GM12873 (cell line): ENCODE measurements at regions not wholly inside any gene's neighbourhood (a gene's known extent, or its start where the extent isn't known, plus 50 kb on each side); places are given as distances from the start of the nearest gene placed in this dataset.

ENCODE experiments used
- CTCF ChIP-seq: IDR thresholded peaks from 2 replicates; pipeline ENCODE4 v1.5.1; 2012; ENCODE audit warnings: low read depth, mild to moderate bottlenecking, moderate library complexity, low read length, control low read depth; ENCODE audit not compliant: insufficient read depth; ENCODE audit errors: missing control alignments

DNA sequence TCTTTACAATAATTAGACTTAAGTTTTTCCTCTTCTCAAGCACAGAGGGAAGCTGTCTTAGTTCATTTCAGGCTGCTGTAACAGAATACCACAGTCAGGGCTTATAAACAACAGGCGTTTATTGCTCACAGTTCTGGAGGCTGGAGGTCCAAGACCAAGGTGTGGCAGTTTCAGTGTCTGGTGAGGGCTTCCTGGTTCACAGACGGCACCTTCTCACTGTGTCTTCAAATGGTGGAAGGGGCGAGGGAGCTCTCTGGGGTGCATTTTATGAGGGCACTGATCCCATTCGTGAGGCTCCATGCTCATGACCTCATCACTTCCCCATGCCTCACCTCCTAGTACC is 115.7 kb upstream of the MXRA5 start:
- no peak for TF ChIP-seq CTCF

DNA sequence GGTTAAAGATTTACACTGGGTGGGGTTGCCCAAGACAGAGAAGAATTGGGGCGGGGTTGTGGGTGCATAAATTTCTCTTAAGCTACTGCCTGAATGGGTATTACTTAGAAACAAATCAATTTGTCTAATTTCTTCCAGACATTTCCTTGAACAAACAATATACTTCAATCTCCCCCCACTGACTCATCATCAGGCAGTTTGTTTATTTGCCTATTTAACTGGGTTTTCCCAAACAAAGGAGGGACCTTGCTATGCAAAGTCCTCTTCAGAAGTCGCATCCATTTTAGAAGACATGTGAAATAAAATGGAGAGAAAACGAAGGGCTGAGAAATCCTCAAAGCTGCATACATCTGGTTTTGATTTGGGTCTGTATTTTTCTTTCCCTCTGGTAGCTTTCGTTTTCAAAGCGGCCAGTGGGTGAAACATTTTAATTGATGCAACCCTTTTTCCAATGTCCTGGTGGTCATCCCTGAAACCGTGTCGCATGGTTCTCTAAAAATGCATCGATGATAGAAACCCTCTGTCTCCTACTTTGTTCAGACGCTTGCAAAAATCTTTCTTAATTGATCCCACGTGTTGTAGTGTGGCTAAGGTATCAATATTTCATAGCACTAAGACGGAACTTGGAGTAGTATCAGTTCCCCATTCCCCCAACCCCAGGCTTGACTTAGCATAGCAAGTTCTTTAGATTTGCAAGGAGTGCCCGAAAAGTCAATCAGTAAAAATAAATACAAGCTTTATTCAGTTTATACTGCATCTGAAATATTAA is 115.1 kb upstream of the MXRA5 start:
- TF ChIP-seq CTCF: no peak

DNA sequence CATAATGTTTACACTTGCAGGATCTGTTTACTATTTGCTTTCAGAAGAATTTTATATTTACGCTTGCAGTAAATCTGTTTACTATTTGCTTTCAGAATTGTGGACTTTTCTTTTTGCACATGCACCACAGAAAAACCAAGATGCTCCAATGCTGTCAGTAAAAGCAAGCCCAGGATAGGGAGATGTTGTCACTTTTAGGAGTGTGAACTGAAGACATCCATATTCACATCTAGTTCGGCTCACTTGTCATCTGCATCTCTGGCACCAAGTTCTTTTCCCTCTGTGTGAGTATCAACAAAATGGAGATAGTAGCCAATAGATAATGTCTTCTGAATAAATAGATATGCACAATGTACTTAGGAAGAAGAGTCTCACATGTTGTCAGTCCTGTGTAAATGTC is 109.3 kb upstream of the MXRA5 start:
- no peak for TF ChIP-seq CTCF

GRCh38 chrX:3451571-3451970 is 105.1 kb upstream of the MXRA5 start:
- no peak for TF ChIP-seq CTCF

DNA sequence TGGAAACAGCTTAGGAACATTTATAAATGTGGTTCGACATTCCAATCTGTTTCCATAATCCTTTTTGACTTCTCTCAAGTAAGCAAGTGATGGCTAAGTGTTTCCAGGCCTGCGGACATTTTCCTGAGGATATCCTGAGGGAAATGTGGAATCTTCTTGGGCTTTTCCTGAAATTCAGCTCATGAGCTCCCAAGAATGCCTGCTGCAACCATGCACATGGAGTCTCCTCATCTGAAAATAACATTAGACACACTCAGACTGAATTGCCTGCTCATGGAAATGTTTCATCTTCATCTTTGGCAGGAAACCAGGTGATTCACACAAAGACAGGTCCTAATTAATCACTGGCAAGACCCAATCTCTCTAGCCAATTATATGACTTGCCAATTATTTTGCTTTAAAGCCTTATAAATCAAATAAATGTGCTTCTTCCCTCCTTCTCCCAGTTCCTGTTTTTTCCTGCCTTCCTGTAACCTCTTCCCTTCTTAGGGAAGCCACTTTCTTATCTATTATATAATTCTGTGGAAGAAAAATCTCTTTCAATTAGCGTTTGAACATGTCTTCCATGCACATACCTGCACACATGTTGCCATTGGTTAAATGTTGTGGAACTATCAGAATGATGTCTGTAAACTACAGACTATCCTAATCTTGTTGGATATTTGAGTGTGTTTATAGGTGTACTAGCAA is 104.6 kb upstream of the MXRA5 start:
- TF ChIP-seq CTCF: no peak

DNA sequence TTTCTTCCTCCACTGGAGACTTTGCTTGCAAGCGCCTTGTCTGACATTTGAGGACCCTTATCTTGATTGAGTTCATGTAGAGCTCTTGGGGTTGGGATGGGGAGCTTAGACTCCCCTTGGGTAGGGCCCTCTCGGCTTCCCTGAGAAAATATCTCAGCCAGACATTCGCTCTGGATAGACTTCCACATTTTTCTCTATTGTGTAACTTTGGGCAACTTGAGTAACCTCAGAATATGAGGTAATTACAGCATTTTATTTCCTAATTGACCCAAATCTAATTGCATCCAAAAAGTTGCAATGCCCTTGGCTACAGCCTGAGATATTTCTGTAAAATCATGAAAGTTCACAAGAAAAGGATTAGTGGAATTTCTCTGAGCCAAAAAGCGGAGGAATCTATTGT is 102.8 kb upstream of the MXRA5 start:
- no peak for TF ChIP-seq CTCF

GRCh38 chrX:3448563-3448962 is 102.1 kb upstream of the MXRA5 start:
- TF ChIP-seq CTCF: no peak
